Urothelium cell line (cell line): ENCODE measurements at regions not wholly inside any gene's neighbourhood (a gene's known extent, or its start where the extent isn't known, plus 50 kb on each side); places are given as distances from the start of the nearest gene placed in this dataset.
"Not testable (repeated sequence)": the region's sequence is repeated elsewhere in the genome, so short reads cannot be mapped to it uniquely, and the experiment has no call there.

ENCODE experiments used
- DNase-seq: peaks from one replicate; pipeline ENCODE4 v3.0.0; 2011; ENCODE audit warnings: low spot score, mixed read lengths
- FAIRE-seq: peaks from 2 replicates; lab custom pipeline; 2011; peaks lifted over from hg19 to GRCh38; lab: Jason Lieb, UNC

DNA sequence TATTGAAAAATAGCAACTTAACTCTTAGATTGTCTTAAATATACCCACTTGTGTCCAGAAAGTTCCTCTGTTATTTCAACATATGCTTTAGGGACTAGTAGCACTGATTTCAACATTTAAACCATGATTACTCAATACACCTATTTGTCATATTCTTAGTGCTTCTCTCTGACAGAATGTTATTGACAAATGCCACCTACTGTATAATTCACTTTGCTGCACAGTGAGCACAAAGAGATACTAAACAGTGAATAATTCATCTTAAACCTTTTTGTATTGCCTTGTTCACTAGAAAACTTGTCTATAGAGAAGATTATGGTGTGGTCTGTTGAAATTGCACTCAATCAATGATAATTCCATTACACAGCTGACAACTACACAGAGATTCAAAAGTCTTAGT is 692.6 kb downstream of the PCDH17 start:
- DNase-seq (no peak), FAIRE-seq (no peak)

DNA sequence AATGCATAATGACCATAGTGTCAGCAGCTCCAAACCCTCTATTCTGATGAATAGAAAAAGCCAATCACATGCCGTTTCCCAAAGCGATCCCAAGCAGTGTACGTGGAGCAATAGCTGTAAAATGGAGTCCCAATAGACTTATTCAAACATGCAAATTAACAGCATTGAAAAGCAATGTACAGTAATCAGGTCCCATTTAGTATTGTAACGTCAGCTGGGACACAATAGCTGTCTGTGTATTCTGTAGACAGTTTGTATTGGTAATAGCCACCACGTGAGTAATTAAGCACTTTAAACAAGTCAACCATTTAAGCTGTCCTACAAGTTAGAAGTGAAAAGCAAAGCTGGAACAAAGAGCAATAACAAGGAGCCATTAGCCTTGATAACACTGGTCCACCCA is 698.2 kb downstream of the PCDH17 start:
- DNase-seq (no peak), FAIRE-seq (no peak)

DNA sequence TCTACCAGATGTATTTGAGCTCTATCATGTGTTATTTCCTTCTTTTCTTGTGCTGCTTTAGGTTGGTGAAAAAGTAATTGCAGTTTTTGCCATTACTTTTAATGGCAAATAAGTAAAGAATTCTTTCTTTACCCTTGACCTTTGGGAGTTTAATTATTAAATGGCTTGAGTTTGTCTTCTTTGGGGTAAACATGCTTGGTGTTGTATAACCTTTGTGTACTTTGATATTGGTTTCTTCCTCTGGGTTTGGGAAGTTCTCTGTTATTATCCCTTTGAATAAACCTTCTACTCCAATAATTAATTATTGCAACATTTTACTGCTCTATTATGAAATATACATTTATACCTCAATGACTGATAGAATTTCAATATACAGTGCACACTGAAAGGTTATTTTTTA is 709.4 kb downstream of the PCDH17 start:
- no peak for FAIRE-seq
- DNase-seq = no peak

DNA sequence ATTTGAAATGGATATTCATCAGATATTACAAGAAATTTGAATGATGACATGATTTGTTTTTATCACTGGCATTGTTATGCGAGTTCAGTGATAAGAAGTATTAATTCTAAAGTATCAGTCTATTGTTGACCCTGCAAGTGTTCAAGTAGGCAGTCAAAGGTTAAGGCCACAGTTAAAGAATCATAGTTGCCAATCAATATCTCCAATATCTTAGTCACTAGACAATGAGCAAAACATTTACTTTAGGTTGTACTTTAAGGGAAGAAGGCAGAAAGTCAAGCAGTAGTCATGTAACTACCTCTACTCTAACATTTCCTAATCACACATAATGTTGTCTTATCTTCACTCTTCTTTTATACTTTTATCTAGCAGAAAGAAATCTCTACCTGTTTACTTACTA is 709.8 kb downstream of the PCDH17 start:
- no peak for FAIRE-seq

DNA sequence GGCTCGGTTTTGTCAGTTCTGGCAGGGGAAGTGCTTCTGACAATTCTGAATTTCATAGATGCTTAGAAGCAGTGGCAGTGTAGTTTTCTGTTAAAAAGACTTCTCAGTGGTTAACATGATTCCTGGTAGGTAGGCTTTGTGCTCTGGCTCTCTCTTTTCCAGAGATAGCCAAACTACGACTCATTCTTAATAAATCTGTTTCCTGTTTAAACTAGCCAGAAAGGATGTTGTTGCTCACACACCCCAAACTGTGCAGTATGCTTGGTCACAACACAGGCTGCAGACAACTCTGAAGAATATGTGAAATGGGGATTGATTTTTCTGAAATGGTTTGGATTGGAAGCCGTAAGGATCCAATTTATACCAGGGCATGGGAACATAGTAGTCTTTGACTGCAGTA is 711.5 kb downstream of the PCDH17 start:
- FAIRE-seq = no peak
- peak; percentile 2 for DNase-seq

More for the DNA sequence above, 709.8 kb downstream of the PCDH17 start:
- no peak for DNase-seq

DNA sequence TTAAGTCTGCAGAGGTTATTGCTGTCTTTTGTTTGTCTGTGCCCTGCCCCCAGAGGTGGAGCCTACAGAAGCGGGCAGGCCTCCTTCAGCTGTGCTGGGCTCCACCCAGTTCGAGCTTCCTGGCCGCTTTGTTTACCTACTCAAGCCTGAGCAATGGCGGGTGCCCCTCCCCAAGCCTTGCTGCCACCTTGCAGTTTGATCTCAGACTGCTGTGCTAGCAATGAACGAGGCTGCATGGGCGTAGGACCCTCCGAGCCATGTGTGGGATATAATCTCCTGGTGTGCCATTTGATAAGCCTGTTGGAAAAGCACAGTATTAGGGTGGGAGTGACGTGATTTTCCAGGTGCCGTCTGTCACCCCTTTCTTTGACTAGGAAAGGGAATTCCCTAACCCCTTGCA is 720.6 kb downstream of the PCDH17 start:
- not testable (repeated sequence) for FAIRE-seq, DNase-seq

DNA sequence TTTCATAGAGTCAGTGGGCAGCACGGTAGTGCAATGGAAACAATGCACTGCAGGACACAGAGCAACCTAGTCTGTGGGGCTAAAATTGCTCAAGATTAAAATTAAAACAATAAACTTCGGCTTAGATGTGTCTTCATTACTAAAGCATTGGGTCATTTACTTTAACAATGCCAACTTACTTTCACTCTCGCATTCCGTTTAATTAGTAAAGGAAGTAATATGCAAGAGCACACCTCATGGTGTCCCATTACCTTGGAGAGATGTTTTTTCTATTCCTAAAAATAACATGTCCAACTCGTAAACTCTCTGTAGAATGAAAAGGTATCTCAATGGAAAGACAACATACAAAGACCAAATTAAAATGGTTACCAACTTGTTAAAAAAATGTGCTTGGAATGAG is 738.4 kb downstream of the PCDH17 start:
- DNase-seq (no peak), FAIRE-seq (no peak)

DNA sequence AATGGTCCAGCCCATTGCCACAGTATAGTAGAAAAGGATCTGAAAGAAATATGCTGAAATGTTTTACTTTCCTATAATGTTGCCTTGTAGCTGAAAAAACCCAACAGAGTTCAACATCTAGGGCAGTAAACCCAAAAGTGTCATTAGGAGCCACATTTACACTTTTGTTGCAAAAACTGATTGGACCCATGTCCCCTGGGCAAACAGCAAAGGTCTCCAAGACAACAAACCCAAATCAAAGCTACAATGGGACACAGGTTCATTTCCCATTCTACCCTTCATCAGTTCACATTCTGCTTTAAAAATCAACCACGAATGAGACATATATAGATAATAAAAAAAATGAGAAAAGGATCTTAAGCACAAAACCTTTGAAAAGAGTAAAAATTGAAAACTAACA is 744.8 kb downstream of the PCDH17 start:
- no peak for FAIRE-seq

DNA sequence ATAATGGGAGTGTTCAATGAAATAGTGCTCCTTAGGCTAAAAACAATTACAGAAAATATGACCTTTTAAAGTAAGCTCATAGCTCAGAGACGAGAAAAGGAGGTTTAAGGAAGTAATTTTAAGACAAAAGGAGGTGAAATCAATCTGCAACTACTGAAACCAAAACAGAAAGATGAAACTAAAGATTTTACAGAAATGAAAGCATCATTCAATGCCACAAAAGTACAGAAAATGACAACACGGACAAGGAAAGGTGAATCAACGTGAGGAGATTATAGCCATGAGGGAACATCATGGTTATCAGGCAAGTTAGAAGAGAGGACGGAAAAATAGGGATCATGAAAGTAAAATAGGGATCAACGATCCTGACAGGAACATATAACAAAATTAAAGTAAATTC is 745.2 kb downstream of the PCDH17 start:
- DNase-seq (no peak), FAIRE-seq (no peak)

More for the DNA sequence above, 744.8 kb downstream of the PCDH17 start:
- DNase-seq = no peak

DNA sequence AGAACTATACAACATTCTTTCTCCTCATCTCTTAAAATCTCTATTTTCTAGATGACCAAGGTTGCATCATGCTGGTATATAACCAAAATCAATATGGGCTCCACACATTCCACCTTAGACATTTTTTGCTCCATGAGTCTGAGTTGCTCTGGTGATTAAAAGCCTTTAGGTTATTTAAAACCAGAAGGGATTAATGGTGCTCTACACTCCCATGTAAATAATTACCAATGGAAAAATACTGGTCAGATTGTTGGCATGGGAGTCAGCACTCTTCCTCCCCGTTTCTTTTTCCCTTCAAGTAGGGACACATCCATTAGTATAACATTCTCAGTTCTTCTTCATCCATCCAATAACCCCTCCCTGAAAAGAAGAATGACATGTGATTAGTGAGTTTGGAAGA is 747.7 kb downstream of the PCDH17 start:
- DNase-seq = no peak
- no peak for FAIRE-seq

DNA sequence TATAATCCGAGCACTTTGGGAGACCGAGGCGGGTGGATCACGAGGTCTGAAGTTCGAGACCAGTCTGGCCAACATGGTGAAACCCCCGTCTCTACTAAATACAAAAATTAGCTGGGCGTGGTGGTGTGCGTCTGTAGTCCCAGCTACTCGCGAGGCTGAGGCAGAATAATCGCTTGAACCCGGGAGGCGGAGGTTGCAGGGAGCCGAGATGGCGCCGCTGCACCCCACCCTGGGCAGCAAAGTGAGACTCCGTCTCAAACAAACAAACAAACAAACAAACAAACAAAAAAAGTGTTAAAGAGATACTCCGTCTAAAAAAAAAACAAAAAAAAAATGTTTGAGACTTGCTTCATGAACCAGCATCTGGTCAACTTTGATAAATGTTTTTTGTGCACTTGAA is 753.8 kb downstream of the PCDH17 start:
- not testable (repeated sequence) for FAIRE-seq, DNase-seq

DNA sequence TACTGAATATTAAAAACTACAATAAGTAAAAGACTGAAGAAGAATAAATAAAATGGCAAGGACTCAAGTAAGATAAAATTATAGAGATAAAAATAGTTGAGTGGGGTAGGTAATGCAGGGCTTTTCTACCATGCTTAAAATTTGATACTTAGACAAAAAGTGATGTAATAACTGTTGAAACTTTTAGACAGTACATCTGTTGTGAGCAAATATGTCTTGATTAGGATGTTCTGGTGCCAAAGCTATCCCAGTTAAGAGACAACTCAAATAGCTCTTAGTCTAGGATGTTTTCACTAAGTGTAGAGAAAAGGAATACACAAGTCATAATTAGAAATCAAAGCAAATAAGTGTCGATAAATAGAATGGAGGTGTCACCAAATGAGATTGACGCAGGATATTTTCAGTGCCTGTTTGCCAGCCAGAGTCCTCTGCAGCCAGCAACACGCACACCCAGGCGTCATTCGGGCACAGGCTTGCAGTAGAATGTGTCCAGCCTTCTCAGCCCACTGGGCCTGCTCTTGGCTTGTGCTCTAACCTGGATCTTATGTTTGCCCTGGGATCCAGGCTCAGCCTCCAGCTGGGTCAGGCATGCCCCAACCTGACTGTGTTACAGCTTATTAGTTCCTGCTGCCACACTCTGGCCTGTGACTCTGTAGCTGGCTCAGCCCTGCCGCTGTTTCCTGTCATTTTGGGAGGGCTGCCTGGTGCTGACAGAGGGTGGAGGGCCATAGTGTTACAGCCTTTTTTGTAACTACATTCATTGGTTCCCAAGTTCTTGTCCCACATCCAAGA is 766.2 kb downstream of the PCDH17 start:
- no peak for FAIRE-seq

DNA sequence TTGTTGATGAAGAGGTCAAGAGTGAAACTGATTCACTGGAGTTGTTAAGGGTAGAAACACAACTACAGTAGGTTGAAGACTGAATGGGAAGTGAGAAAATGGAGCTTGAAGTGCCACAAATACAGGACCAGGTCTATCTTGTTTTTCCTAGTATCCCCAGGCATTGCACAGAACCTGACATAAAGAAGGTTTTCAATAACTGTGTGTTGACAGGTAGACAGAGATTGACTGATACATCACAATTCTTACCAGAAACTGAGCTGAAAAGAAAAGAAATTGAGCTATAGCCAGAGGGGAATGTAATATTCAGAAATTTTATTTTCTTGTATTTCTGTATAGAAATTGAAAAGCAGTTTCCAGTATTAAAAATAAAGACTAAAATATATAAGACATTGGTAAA is 767.7 kb downstream of the PCDH17 start:
- no peak for FAIRE-seq
- DNase-seq = no peak

More for the DNA sequence above, 766.2 kb downstream of the PCDH17 start:
- DNase-seq = no peak

DNA sequence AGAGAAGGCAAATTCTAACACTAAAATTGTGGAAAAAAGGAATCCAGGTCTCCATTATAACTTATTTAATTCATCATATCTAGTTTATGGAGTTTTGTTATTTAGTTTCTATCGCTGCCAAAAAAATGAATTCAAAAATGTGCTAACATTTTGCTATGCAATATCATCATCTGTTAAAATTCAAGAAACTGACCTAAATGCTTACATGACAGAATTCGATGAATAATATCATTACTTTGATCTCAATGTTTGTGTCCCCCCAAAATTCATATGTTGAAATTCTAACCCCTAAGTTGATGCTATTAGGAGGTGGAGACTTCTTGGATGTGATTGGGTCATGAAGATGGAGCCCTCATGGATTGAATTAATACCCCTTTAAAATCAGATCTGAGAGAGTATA is 775.0 kb downstream of the PCDH17 start:
- no peak for FAIRE-seq
- DNase-seq = no peak

DNA sequence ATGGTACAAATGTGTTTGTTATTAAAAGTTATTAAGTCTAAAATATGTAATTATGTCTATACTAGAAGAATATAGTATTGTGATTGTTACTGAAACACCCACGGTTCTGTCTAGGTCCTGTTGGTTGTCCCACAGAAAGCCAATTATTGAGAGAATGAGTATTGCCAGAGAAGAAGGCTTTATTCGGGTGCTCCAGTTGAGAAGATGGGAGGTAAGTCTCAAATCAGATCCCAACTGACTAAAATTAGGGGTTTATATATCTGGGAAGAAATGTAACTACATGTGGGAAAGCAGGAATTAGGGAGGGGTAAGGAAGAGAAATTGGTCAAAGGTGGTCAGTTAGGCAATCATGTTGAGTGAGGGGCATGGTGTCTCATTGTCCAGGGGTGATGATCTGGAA is 798.4 kb downstream of the PCDH17 start:
- FAIRE-seq (no peak), DNase-seq (no peak)

DNA sequence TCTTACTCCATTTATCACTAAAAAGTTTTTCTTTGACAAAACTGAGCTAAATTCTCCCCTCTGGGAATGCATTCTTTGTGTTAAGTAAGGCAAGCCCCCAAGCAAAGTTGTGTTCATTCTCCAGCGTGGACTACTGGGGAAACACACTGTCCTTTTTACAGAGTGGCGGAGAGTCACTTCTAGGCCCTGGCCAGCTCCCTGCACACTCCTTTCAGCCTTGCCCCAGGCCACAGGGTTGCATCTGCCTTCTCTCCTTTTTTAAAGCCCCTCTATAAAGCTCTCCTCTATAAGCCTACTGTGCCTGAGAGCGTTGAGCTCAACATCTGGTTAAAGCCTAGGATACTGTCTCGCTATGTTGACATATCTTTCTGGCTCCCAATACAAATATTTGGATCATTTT is 803.4 kb downstream of the PCDH17 start:
- DNase-seq (no peak), FAIRE-seq (no peak)

DNA sequence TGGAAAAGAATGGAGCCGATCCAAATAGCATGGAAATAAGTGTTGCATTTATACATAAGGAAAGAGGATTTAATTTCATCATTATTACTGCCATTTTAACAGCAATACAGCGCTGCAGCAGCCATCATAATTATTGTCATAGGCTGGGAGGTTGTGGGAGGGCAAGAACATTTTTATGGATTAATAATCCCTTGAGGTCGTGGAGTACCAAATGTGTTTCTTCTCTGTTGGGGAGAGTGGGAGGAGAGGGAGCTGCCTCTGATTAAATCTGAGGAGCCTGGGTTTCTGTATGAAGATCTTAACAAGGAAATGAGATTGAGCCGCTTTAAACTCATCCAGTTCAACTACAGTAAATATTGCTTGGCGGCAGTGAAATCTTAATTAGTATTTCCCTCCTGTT is 805.9 kb downstream of the PCDH17 start:
- DNase-seq (no peak), FAIRE-seq (no peak)

DNA sequence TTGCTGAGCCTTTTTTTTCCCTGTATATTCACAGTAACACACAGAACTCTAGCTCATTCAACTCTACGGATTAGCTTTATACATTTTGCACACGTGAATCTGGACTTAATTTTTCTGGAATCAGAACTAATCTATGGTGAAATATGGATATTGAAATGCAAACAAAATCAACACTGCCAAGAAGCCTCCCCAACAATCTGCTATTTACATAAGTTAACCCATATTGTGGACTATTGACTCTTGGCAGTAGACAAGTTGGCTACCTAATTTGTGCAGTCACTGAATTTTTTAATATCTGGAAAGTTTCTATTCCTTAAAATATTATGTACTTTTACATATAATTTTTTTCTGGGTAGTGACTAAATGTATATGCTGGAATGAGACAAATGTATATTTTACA is 815.4 kb downstream of the PCDH17 start:
- DNase-seq (no peak), FAIRE-seq (no peak)

DNA sequence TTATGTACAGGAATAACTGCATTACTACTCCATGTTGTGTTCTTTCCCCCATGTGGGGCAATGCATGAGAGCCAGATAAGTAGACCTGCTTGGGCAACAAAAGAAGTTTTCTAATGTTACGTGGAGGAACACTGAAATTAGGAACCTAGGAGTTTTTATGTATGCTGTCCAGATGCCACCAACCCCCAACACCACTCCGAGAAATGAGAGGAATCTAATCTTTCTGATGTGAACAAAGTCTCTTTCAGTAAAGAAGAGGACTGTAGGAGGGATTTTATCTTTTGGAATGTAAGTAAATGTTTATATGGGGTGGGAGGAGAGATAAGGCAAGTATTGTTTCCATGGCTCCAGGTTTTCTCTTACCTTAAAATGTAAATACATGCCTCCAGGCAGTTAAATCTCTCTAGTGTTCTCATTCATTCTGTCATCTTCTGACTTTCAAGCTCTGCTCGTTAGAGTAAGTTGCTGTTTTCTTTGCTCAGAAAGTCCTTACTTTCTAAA is 820.6 kb downstream of the PCDH17 start:
- DNase-seq (no peak), FAIRE-seq (no peak)

DNA sequence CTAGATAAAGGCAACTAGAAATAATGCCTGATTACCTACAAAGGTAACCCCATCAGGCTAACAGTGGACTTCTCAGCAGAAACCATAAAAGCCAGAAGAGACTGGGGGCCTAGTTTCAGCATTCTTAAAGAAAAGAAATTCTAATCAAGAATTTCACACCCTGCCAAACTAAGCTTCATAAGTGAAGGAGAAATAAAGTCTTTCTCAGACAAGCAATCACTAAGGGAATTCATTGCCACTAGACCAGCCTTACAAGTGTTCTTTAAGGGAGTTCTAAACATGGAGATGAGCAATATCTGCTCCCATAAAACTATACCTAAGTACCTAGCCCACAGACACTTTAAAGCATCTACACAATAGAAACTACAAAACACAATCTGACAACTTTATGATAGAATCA is 823.5 kb downstream of the PCDH17 start:
- DNase-seq (no peak), FAIRE-seq (no peak)

DNA sequence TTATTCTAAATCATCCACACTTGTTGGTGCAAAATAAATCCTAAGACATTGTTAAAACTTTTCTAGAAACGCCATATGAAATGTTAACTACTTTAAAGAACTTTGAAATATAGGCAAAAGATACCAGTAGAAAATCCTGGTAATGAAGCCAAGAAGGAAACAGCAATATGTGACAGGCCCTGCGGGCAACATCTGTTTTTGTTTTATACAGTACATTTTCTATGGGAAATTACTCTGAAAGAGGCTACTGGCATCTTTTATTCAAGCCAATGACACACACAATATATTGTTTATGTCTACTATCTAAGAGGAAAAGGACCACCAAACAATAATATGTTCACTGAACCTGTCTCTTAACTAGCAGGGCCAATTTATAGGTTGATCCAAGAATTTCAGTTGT is 829.7 kb downstream of the PCDH17 start:
- DNase-seq = no peak
- no peak for FAIRE-seq

DNA sequence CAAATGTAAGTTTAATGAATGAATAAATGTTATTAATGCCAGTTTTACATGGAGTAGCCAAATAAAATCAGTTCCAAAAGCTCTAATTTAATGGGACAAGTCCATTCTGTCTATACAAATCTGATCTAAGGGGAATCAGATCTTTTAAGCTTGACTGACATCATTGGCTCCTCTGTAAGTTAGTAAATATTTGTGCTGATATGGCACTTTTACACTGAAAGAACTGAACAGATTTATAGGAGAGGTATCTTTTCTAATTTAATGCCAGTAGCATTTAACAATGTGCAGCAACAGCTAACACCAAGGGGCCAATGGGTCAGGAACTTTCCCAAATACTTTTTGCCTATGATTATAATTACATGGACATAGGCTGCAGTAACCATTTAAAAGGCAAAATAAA is 832.3 kb downstream of the PCDH17 start:
- FAIRE-seq (no peak), DNase-seq (no peak)

DNA sequence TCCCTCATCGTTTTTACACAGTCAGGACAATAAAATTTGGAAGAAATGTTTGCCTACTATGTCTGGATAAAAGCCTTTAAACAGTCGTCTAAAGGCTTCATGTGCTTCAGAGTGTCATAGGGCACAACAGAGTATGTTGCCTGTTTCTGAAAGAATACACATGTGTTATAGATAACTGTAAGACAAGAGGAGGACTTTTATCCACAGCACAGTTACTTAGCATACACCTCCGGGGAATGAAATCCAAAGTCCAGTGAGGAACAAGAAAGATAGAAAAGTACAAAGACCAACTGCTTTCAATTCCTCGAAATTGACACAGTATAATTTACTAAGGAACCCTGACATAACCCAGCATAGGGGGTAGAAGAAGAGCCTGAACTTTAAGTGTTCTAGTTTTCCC is 835.6 kb downstream of the PCDH17 start:
- no peak for FAIRE-seq

More for the DNA sequence above, 835.6 kb downstream of the PCDH17 start:
- no peak for DNase-seq
